ENCODE measurements at regions not wholly inside any gene's neighbourhood (a gene's known extent, or its start where the extent isn't known, plus 50 kb on each side); places are given as distances from the start of the nearest gene placed in this dataset.

- DNase-seq (ENCODE audit: low spot score): no peak
Measured at GRCh38 chr17:79174193-79174765, 99.7 kb downstream of the ENGASE start.

- no peak for DNase-seq (ENCODE audit: low spot score)
Measured at GRCh38 chr17:79171188-79171587, 96.6 kb downstream of the ENGASE start.

- no peak for DNase-seq (ENCODE audit: low spot score)
Measured at GRCh38 chr17:79169861-79170260, 95.2 kb downstream of the ENGASE start.

- DNase-seq (ENCODE audit: low spot score): no peak
Measured at GRCh38 chr17:79169366-79169765, 94.7 kb downstream of the ENGASE start.

DNA sequence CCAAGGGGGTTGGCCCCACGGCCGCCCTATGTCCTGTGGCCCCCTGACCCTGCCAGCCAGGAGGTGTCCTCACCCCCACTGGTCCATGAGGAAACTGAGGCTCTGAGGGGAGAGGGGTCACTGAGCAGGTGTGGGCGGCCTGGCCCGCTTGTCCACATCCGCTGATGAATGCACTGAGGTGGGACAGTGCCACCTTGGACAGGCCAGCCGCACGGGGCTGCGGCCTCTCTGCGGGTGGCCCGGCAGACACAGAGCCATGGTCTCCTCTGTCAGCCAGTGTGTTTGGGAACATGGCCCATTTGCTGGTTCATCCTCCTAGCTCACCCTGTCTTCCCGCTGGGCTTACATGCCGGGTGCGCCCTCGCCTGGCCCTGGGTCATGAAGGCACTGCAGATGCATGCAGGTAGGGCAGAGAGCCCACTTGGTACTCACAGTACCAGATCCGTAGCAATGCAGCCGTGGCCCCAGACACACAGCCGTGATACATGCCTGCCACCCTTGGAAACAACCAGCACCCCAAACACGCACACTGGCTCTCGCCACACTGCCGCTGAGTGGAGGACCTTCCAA, 93.9 kb downstream of the ENGASE start:
- DNase-seq (ENCODE audit: low spot score): no peak

GRCh38 chr17:79167486-79167885, 92.9 kb downstream of the ENGASE start:
- no peak for DNase-seq (ENCODE audit: low spot score)

- DNase-seq (ENCODE audit: low spot score): no peak
Measured at GRCh38 chr17:79165756-79166473, 91.3 kb downstream of the ENGASE start.

DNA sequence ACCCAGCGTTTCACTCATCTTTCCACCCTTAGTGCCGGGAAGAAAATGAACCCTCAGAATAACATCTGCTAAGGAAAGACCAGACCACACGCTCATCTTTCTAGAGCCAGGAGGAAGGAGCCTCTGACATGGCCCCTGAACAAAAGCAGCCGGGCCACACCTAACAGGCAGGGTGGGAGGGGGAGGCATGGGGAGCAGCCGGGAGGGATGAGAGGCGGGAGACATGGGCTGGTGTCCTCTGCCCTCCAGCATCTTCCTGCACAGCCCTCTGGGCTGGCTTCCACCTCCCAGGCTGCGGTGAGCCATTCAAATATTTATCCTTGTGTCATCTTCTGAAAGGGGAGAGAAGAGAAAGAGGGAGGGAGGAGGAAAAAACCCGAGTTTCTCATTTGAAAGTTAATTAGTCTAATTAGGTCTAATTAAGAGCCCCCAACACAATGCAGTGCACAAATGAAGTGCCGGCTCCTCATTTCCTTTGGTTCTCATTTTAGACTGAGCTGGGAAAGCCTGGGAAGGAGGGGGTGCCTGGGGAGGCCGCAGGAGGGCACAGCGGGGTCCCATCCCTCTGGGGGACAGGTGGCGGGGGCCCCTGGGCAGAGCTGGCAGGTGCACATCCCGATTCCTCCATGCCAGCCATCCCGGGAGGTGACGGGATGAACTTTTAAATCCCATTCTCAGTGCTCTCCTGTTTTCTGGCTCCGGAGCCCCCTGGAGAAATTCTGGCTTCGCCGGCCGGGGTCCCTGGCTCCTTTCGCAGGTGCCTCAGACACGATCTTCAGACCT, 90.5 kb downstream of the ENGASE start:
- DNase-seq (ENCODE audit: low spot score): no peak

- DNase-seq (ENCODE audit: low spot score): no peak
Measured at GRCh38 chr17:79164408-79164807, 89.8 kb downstream of the ENGASE start.

GRCh38 chr17:79163071-79163470, 88.4 kb downstream of the ENGASE start:
- DNase-seq (ENCODE audit: low spot score): no peak

GRCh38 chr17:79162012-79162963, 87.7 kb downstream of the ENGASE start:
- DNase-seq (ENCODE audit: low spot score): no peak

DNA sequence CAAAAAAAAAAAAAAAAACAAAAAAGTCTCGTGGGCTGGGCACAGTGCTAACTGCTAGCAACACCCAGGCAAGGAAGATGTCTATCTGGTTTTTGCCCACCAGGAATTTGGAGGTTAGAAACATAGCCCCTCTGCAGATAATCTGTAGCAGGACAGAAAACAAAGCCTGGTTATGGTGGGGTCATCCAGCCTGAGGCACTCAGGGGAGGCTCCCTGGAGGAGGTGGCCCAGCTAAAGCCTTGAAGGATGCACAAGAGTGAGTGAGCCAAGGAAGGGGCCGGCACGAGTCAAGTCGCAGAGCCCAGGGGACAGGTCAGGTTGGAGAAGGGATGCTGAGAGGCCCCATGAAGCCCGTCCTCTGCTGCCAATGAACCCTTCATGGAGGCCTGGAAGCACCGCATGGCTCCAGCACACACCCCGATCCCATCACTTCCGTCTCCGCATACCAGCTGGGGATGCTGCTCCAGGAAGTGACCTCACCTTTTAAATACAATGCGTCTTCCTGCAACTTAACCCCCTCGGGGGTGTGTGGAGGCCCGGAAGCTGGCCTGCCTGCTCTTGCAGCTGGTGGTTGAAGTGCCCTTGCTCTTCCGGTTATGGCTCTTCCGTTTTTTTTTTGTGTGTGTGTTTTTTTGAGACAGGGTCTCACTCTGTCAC, 86.5 kb downstream of the ENGASE start:
- no peak for DNase-seq (ENCODE audit: low spot score)

- no peak for DNase-seq (ENCODE audit: low spot score)
Measured at GRCh38 chr17:79159926-79160325, 85.3 kb downstream of the ENGASE start.

GRCh38 chr17:79159471-79159870, 84.8 kb downstream of the ENGASE start:
- DNase-seq (ENCODE audit: low spot score): no peak

DNA sequence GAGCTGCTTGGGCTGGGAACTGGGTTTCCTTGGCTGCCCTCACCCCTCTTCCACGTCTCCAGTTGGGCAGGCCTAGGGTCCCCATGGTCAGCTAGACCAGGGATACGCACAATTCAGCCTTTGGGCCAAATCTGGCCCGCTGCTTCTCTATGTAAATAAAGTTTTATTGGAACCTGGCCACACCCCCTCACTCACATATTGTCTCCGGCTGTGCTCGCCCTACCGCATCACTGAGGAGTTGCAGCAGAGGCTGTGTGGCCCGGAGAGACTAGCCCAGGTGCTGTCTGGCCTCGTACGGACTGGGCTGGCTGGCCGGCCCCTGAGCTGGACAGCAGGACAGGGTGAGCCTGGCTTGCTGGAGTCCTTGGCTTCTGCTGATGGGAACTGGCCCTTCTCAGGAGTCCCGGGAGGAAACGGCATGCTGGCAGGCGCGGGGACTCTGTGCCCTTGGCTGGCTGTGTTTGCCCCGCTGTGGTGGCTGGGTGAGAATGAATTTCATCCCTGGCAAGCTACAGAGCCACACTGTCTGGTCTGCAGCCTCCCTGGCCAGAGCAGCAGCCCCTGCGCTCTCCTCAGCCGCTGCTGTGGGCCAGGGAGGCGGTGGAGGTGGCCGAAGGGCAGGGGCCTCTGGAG, 82.0 kb downstream of the ENGASE start:
- DNase-seq (ENCODE audit: low spot score): no peak

- DNase-seq (ENCODE audit: low spot score): no peak
Measured at GRCh38 chr17:79155701-79156100, 81.1 kb downstream of the ENGASE start.

GRCh38 chr17:79154951-79155585, 80.4 kb downstream of the ENGASE start:
- no peak for DNase-seq (ENCODE audit: low spot score)

GRCh38 chr17:79154446-79154845, 79.8 kb downstream of the ENGASE start:
- no peak for DNase-seq (ENCODE audit: low spot score)

DNA sequence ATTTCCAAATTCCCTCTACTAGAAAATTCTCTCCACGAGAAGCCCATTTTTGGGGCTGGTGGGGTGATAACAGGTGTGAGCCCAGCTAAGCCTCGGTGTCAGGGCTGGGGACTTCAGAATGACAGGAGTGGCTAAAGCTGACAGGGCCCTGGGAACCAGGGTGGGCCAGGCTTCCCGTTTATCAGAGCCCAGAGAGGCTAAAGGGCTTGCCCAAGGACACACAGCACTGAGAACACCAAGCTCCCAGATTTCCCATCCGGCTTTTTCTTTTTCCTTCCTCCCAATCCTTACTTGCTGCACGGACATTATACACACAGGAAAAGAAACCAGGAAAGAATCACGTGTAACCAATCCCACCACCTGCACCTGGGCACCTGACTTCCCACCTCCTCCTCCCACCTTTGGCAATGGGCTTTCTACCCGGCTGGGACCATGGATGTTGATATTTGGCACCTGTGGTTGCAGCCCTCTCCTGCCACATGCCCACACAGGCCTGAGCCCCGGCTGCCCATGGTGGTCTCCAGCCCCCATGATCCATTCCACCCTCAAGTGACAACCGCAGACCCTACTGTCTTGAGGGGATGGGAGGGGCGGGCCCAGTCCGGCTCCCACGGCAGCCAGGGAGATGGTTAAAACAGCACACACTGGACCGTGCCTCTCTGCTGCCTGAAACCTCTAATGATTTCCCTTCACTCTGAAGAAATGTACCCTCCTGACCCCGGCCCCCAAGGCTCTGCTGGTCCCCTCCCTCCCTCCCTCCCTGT, 78.9 kb downstream of the ENGASE start:
- no peak for DNase-seq (ENCODE audit: low spot score)

Data from GM03348 (cell line).